ENCODE measurements at regions not wholly inside any gene's neighbourhood (a gene's known extent, or its start where the extent isn't known, plus 50 kb on each side); places are given as distances from the start of the nearest gene placed in this dataset.
"Not testable (repeated sequence)": the region's sequence is repeated elsewhere in the genome, so short reads cannot be mapped to it uniquely, and the experiment has no call there.

DNA sequence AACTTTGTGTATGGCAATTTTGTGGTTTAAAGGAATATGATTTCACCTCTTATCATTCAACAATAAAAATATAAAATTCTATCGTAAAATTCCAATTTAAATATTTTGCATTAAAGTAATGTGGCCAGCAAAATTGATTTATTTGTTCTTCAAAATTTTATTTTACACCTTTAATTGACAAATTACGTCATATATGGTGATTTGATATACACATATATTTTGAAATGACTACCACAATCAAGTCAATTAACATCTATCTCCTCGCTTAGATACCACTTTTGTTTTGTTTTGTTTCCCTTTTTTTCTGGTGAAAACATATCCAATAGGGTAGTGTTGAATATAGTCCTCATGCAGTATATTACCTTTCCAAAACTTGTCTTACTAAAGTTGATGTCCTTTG is 467.6 kb upstream of the HS3ST5 start:
- H3K9me3 Mint-ChIP-seq = peaks cover 4% of the 10 kb centered on the region
- no peaks in the 10 kb centered on the region for H3K4me1 Mint-ChIP-seq
- no peaks in the 10 kb centered on the region for H3K36me3 Mint-ChIP-seq
- H3K4me3 Mint-ChIP-seq = no peak overlapping the region
- DNase-seq = no peak
- no peak overlapping the region for H3K27ac Mint-ChIP-seq
- H3K27me3 Mint-ChIP-seq = no peaks in the 10 kb centered on the region

DNA sequence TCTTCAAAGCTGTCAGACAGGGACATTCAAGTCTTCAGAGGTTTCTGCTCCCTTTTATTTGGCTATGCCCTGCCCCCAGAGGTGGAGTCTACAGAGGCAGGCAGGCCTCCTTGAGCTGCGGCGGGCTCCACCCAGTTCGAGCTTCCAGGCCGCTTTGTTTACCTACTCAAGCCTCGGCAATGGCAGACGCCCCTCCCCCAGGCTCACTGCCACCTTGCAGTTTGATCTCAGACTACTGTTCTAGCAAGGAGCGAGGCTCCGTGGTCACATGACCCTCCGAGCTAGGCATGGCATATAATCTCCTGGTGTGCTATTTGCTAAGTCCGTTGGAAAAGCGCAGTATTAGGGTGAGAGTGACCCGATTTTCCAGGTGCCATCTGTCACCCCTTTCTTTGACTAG is 462.6 kb upstream of the HS3ST5 start:
- H3K4me3 Mint-ChIP-seq, H3K9me3 Mint-ChIP-seq, H3K27ac Mint-ChIP-seq, DNase-seq, H3K36me3 Mint-ChIP-seq, H3K27me3 Mint-ChIP-seq, H3K4me1 Mint-ChIP-seq: not testable (repeated sequence)

GRCh38 chr6:114796576-114796975 is 453.8 kb upstream of the HS3ST5 start:
- DNase-seq = no peak
- Mint-ChIP-seq H3K36me3 (no peaks in the 10 kb centered on the region), H3K9me3 (peaks cover 2% of the 10 kb centered on the region), H3K4me3 (no peak overlapping the region), H3K4me1 (no peaks in the 10 kb centered on the region), H3K27me3 (no peaks in the 10 kb centered on the region), H3K27ac (no peak overlapping the region)

DNA sequence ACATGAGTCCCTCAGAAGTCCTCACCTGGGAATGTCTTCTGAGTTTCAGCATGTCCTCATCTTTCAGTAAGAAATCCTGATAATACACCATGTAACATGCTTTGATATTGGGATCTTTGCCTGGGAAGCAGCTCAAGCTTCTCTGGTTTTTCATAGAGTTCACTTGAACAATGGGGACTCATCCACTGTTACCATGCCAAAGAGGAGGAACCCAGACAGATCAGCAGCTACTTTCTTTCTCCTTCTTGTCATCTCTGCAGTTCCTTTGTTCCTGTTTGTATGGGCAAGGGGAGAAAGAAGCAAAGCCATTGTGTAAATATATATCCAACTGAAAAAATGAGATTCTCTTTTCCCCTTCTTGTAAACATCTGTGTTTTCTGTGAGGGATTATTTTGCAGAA is 450.6 kb upstream of the HS3ST5 start:
- no peak overlapping the region for H3K4me3 Mint-ChIP-seq
- no peaks in the 10 kb centered on the region for H3K4me1 Mint-ChIP-seq
- no peaks in the 10 kb centered on the region for H3K36me3 Mint-ChIP-seq
- no peaks in the 10 kb centered on the region for H3K27me3 Mint-ChIP-seq
- no peak overlapping the region for H3K27ac Mint-ChIP-seq
- no peak for DNase-seq
- no peaks in the 10 kb centered on the region for H3K9me3 Mint-ChIP-seq

GRCh38 chr6:114785235-114786127 is 442.7 kb upstream of the HS3ST5 start:
- no peaks in the 10 kb centered on the region for H3K9me3 Mint-ChIP-seq
- H3K27ac Mint-ChIP-seq = no peak overlapping the region
- no peaks in the 10 kb centered on the region for H3K27me3 Mint-ChIP-seq
- no peaks in the 10 kb centered on the region for H3K36me3 Mint-ChIP-seq
- no peak for DNase-seq
- no peaks in the 10 kb centered on the region for H3K4me1 Mint-ChIP-seq
- no peak overlapping the region for H3K4me3 Mint-ChIP-seq

DNA sequence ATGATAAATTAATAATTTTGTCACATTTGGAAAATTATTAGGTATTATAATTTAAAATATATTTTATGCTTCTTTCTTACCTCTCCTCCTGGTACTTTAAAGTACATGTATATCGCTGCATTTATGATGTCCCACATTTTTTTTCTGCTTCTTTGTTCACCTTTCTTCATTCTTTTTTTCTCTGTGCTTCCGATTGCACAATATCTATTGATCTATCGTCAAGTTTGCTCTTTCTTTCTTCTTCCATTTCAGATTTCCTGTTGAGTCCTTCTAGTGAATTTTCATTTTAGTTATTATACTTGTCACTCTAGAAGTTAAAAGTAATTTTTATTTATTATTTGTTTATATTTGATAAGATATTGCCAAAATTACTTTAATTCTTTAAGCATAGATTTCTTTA is 441.0 kb upstream of the HS3ST5 start:
- Mint-ChIP-seq H3K27me3 (no peaks in the 10 kb centered on the region), H3K36me3 (no peaks in the 10 kb centered on the region), H3K4me3 (no peak overlapping the region), H3K27ac (no peak overlapping the region), H3K4me1 (no peaks in the 10 kb centered on the region), H3K9me3 (no peaks in the 10 kb centered on the region)
- no peak for DNase-seq

DNA sequence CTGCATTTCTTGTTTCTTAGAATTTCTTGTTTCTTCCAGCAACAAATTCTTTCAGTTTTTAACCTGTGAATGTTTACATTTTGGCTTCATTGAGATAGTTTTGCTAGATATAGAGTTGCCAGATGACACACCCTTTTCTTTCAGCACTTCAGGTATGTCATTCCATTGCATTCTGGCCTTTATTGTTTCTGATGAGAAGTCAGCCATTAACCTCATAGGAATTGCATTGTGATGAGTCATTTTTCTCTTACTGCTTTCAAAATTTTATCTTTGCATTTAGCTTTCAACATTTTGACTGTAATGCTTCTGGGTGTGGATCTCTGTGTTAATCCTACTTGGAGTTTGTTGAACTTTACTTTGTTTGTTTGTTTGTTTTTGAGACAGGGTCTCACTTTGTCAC is 440.3 kb upstream of the HS3ST5 start:
- Mint-ChIP-seq H3K4me3 (no peak overlapping the region), H3K27me3 (no peaks in the 10 kb centered on the region), H3K9me3 (no peaks in the 10 kb centered on the region), H3K27ac (no peak overlapping the region), H3K4me1 (no peaks in the 10 kb centered on the region), H3K36me3 (no peaks in the 10 kb centered on the region)
- no peak for DNase-seq

- DNase-seq = no peak
- Mint-ChIP-seq H3K9me3 (peaks cover 8% of the 10 kb centered on the region), H3K4me1 (no peaks in the 10 kb centered on the region), H3K36me3 (no peaks in the 10 kb centered on the region), H3K27ac (no peak overlapping the region), H3K27me3 (no peaks in the 10 kb centered on the region), H3K4me3 (no peak overlapping the region)
These were observed 422.0 kb upstream of the HS3ST5 start for GRCh38 chr6:114764866-114765265.

DNA sequence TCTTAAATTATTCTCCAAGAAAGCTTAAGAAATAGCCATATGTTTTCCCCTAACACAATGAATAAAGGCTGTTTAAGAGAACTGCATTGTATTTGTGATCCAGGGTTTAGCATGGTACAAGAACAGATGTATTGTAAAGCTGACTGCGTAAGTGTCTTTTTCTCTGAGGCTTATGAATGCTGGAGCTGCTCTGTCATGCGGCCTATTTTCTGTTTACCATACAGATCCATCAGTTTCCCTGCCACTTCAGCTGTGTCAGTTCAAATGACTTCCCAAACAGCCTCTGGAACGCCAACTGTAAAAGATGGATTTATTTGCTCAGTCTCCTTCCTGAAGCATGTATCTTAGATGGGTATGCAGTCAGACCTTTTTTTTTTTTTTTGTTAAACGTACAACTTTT is 419.3 kb upstream of the HS3ST5 start:
- no peaks in the 10 kb centered on the region for H3K27me3 Mint-ChIP-seq
- DNase-seq = no peak
- H3K9me3 Mint-ChIP-seq = peaks cover 6% of the 10 kb centered on the region
- no peaks in the 10 kb centered on the region for H3K4me1 Mint-ChIP-seq
- no peaks in the 10 kb centered on the region for H3K36me3 Mint-ChIP-seq
- H3K27ac Mint-ChIP-seq = no peak overlapping the region
- H3K4me3 Mint-ChIP-seq = no peak overlapping the region

DNA sequence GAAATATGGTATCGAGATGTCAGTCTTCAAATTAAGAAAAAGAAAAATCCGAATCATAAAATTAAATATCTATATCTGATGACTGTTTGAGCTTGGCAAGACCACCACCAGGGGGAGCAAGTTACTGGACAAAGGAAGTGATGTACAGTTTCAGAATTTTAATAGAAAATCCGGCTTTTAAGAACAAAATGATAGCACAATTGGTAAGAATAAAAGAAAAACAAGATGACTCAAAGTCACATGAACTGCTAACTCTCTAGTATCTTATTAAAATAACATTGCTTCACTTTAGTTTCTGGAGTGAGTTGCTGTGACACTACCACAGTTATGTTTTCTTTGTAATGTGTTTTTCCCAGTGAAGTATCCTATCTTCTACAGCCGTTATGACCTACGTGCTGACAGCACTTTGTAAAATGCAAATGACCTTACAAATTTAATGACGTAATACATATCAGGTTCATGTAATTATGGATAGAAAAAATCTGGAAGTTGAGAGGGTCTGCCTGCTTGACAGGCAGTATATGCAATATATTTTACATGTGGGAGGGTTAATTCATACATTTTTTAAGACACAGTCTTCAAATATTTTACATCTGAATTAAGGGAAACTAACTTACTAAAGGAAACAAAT is 405.3 kb upstream of the HS3ST5 start:
- no peak overlapping the region for H3K4me3 Mint-ChIP-seq
- no peaks in the 10 kb centered on the region for H3K9me3 Mint-ChIP-seq
- no peaks in the 10 kb centered on the region for H3K4me1 Mint-ChIP-seq
- no peak overlapping the region for H3K27ac Mint-ChIP-seq
- H3K36me3 Mint-ChIP-seq = no peaks in the 10 kb centered on the region
- DNase-seq = peak; percentile 8
- no peaks in the 10 kb centered on the region for H3K27me3 Mint-ChIP-seq

DNA sequence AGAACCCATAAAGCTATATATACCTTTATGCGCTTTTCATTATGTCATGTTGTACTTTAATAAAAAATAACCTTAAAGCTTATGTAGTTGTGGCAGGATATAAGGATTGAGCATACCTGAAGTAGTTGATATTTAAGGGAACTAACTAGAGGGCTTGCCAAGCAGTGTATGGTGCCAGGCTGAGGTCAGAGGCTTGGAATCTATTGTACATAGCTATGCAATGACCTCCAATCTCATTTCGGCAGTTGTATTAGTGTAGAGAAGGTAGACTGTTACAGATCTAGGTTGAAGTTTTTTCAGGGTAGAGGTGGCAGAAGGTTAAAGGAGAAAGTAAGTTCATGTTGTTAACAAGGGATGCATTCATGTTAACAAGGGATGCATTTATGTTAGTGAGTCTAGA is 397.7 kb upstream of the HS3ST5 start:
- H3K4me3 Mint-ChIP-seq = no peak overlapping the region
- no peaks in the 10 kb centered on the region for H3K4me1 Mint-ChIP-seq
- no peaks in the 10 kb centered on the region for H3K9me3 Mint-ChIP-seq
- H3K27ac Mint-ChIP-seq = no peak overlapping the region
- DNase-seq = no peak
- H3K36me3 Mint-ChIP-seq = no peaks in the 10 kb centered on the region
- H3K27me3 Mint-ChIP-seq = no peaks in the 10 kb centered on the region

DNA sequence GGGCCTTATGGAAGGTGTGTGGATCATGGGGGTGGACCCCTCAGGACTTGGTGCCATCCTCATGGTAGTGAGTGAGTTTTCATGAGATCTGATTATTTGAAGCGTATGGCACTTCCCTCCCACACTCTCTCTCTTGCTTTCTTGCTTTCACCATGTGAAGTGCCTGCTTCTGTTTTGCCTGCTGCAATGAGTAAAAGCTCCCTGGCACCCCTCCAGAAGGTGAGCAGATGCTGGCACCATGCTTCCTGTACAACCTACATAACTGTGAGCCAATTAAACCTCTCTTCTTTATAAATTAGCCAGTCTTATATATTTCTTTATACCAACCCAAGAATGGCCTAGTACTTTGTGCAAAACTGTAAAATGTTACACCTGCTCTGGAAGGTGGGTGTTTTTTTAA is 396.8 kb upstream of the HS3ST5 start:
- Mint-ChIP-seq H3K36me3 (no peaks in the 10 kb centered on the region), H3K4me3 (no peak overlapping the region), H3K9me3 (no peaks in the 10 kb centered on the region), H3K27ac (no peak overlapping the region), H3K27me3 (no peaks in the 10 kb centered on the region), H3K4me1 (no peaks in the 10 kb centered on the region)
- DNase-seq = no peak

GRCh38 chr6:114735025-114735735 is 392.4 kb upstream of the HS3ST5 start:
- Mint-ChIP-seq H3K36me3 (no peaks in the 10 kb centered on the region), H3K27me3 (no peaks in the 10 kb centered on the region), H3K4me3 (no peak overlapping the region)

DNA sequence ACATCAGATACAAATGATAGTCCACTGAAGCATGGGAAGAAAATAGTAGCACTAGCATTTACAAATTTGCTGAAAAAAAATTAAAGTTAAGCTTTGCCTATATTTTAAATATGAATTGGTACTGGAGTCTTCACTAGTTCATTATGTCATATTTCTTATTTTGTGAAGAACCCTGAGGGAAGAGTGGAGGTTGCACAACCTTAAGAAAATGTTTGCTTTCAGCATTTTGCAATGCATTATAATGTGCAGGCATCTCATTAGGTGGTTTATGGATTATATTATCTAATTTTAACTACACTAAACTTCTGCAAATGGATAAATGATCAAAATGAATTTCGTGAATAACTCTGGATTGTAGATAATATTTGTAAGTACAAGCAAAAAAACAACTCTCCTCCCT is 390.8 kb upstream of the HS3ST5 start:
- H3K4me1 Mint-ChIP-seq = no peaks in the 10 kb centered on the region
- no peaks in the 10 kb centered on the region for H3K9me3 Mint-ChIP-seq
- no peaks in the 10 kb centered on the region for H3K36me3 Mint-ChIP-seq
- no peak for DNase-seq
- H3K4me3 Mint-ChIP-seq = no peak overlapping the region
- no peak overlapping the region for H3K27ac Mint-ChIP-seq
- H3K27me3 Mint-ChIP-seq = no peaks in the 10 kb centered on the region

More at GRCh38 chr6:114735025-114735735, 392.4 kb upstream of the HS3ST5 start:
- no peaks in the 10 kb centered on the region for H3K4me1 Mint-ChIP-seq
- H3K9me3 Mint-ChIP-seq = no peaks in the 10 kb centered on the region
- no peak overlapping the region for H3K27ac Mint-ChIP-seq
- no peak for DNase-seq

GRCh38 chr6:114718716-114719270 is 376.0 kb upstream of the HS3ST5 start:
- no peak overlapping the region for H3K27ac Mint-ChIP-seq
- H3K27me3 Mint-ChIP-seq = no peaks in the 10 kb centered on the region
- H3K4me3 Mint-ChIP-seq = no peak overlapping the region
- H3K36me3 Mint-ChIP-seq = no peaks in the 10 kb centered on the region
- peaks cover 1% of the 10 kb centered on the region for H3K9me3 Mint-ChIP-seq
- H3K4me1 Mint-ChIP-seq = no peaks in the 10 kb centered on the region
- DNase-seq = no peak

All from activated naive CD8-positive, alpha-beta T cell treated with anti-CD3 and anti-CD28 coated beads for 36 hours (primary cell).